ENCODE measurements at regions not wholly inside any gene's neighbourhood (a gene's known extent, or its start where the extent isn't known, plus 50 kb on each side); places are given as distances from the start of the nearest gene placed in this dataset.
A peak's percentile ranks its signal among the peaks of the same experiment; 100 is the strongest.

GRCh38 chr1:9455487-9456234, 83.6 kb upstream of the SLC25A33 start:
- H3K4me3 Mint-ChIP-seq (ENCODE audit: unreplicated experiment) = no peak overlapping the region
- BruUV-seq (replicated peaks) = no TSS peak
- no peak overlapping the region for H3K4me3 ChIP-seq (ENCODE audit: low read depth, low read length)
- ChIA-PET POLR2A (no interaction called here), CTCF (interaction anchor here (0.6 to 3.2 kb wide), 6 partner anchors 12 to 188 kb away, joined by 3 to 12 read pairs (median 6); no protein-coding TSS in a partner anchor)
- no peaks in the 10 kb centered on the region for H3K9me3 Mint-ChIP-seq (ENCODE audit: unreplicated experiment)
- H3K9me3 ChIP-seq = no peaks in the 10 kb centered on the region
- H3K36me3 Mint-ChIP-seq (ENCODE audit: insufficient read depth, unreplicated experiment) = no peaks in the 10 kb centered on the region
- peak; percentile 76 to 82 for TF ChIP-seq CTCF (IDR thresholded peaks at IDR 0.05; ENCODE audit: insufficient read depth in 1 of 2, low read depth in 1 of 2, low read length in 1 of 2, severe bottlenecking in 1 of 2, unreplicated experiment in 1 of 2)
- H3K4me1 Mint-ChIP-seq (ENCODE audit: low read depth, unreplicated experiment) = peaks cover 24% of the 10 kb centered on the region
- peaks cover 24% of the 10 kb centered on the region for H3K4me1 ChIP-seq
- no peaks in the 10 kb centered on the region for H3K27me3 Mint-ChIP-seq (ENCODE audit: insufficient read depth, unreplicated experiment)
- no peaks in the 10 kb centered on the region for H3K36me3 ChIP-seq (ENCODE audit: control insufficient read depth, insufficient read depth, low read length)
- no peak overlapping the region for H3K27ac Mint-ChIP-seq (ENCODE audit: unreplicated experiment)
- peak; percentile 74 to 75 for DNase-seq
- intact Hi-C loops (cut with micrococcal nuclease; ENCODE audit: unreplicated experiment) = loop anchor here (1.0 kb wide), 1 partner anchor 188 kb away; no protein-coding TSS in a partner anchor
- H3K27me3 ChIP-seq (replicated peaks; ENCODE audit: control insufficient read depth, insufficient read depth, low read length) = no peaks in the 10 kb centered on the region

- no peaks in the 10 kb centered on the region for H3K36me3 Mint-ChIP-seq (ENCODE audit: insufficient read depth, unreplicated experiment)
- intact Hi-C loops (cut with micrococcal nuclease; ENCODE audit: unreplicated experiment) = no loop called here
- no peaks in the 10 kb centered on the region for H3K9me3 Mint-ChIP-seq (ENCODE audit: unreplicated experiment)
- H3K27me3 ChIP-seq (replicated peaks; ENCODE audit: control insufficient read depth, insufficient read depth, low read length) = no peaks in the 10 kb centered on the region
- H3K4me3 ChIP-seq (ENCODE audit: low read depth, low read length) = no peak overlapping the region
- TF ChIP-seq CTCF (IDR thresholded peaks at IDR 0.05; ENCODE audit: insufficient read depth in 1 of 2, low read depth in 1 of 2, low read length in 1 of 2, severe bottlenecking in 1 of 2, unreplicated experiment in 1 of 2) = no peak
- H3K27ac Mint-ChIP-seq (ENCODE audit: unreplicated experiment) = no peak overlapping the region
- peaks cover 13% of the 10 kb centered on the region for H3K4me1 Mint-ChIP-seq (ENCODE audit: low read depth, unreplicated experiment)
- H3K36me3 ChIP-seq (ENCODE audit: control insufficient read depth, insufficient read depth, low read length) = no peaks in the 10 kb centered on the region
- H3K4me1 ChIP-seq = peaks cover 13% of the 10 kb centered on the region; the same call in 1 of the 2 replicates
- no peaks in the 10 kb centered on the region for H3K9me3 ChIP-seq
- no peaks in the 10 kb centered on the region for H3K27me3 Mint-ChIP-seq (ENCODE audit: insufficient read depth, unreplicated experiment)
- POLR2A ChIA-PET = no interaction called here
- no TSS peak for BruUV-seq (replicated peaks)
- no peak overlapping the region for H3K4me3 Mint-ChIP-seq (ENCODE audit: unreplicated experiment)
- CTCF ChIA-PET = interaction anchor here (1.2 to 3.2 kb wide), 3 partner anchors 44 to 189 kb away, joined by 6 to 12 read pairs (median 11); no protein-coding TSS in a partner anchor
- no peak for DNase-seq
These were observed 82.4 kb upstream of the SLC25A33 start for GRCh38 chr1:9456833-9457232.

GRCh38 chr1:9459816-9460407, 79.4 kb upstream of the SLC25A33 start:
- intact Hi-C loops (cut with micrococcal nuclease; ENCODE audit: unreplicated experiment) = no loop called here
- CTCF ChIA-PET = interaction anchor here (1.3 kb wide), 1 partner anchor 170 kb away, joined by 3 read pairs; no protein-coding TSS in a partner anchor
- Mint-ChIP-seq H3K9me3 (ENCODE audit: unreplicated experiment) (no peaks in the 10 kb centered on the region), H3K36me3 (ENCODE audit: insufficient read depth, unreplicated experiment) (no peaks in the 10 kb centered on the region), H3K4me3 (ENCODE audit: unreplicated experiment) (no peak overlapping the region), H3K27me3 (ENCODE audit: insufficient read depth, unreplicated experiment) (no peaks in the 10 kb centered on the region), H3K4me1 (ENCODE audit: low read depth, unreplicated experiment) (no peaks in the 10 kb centered on the region), H3K27ac (ENCODE audit: unreplicated experiment) (no peak overlapping the region)
- TF ChIP-seq CTCF (IDR thresholded peaks at IDR 0.05; ENCODE audit: insufficient read depth in 1 of 2, low read depth in 1 of 2, low read length in 1 of 2, severe bottlenecking in 1 of 2, unreplicated experiment in 1 of 2) = no peak
- no peaks in the 10 kb centered on the region for H3K36me3 ChIP-seq (ENCODE audit: control insufficient read depth, insufficient read depth, low read length)
- H3K4me3 ChIP-seq (ENCODE audit: low read depth, low read length) = no peak overlapping the region
- DNase-seq = no peak
- H3K4me1 ChIP-seq = no peaks in the 10 kb centered on the region
- no TSS peak for BruUV-seq (replicated peaks)
- H3K9me3 ChIP-seq = no peaks in the 10 kb centered on the region
- H3K27me3 ChIP-seq (replicated peaks; ENCODE audit: control insufficient read depth, insufficient read depth, low read length) = no peaks in the 10 kb centered on the region
- POLR2A ChIA-PET = no interaction called here

All from Caco-2 (cell line).